GM21526 (cell line): ENCODE measurements at regions not wholly inside any gene's neighbourhood (a gene's known extent, or its start where the extent isn't known, plus 50 kb on each side); places are given as distances from the start of the nearest gene placed in this dataset.
"Not testable (repeated sequence)": the region's sequence is repeated elsewhere in the genome, so short reads cannot be mapped to it uniquely, and the experiment has no call there.

Source experiments
- ATAC-seq: cut with Tn5 transposase; IDR thresholded peaks from one replicate; pipeline ENCODE4 v1.9.1; 2021; ENCODE audit warnings: moderate library complexity; ENCODE audit not compliant: unreplicated experiment, low FRiP score

DNA sequence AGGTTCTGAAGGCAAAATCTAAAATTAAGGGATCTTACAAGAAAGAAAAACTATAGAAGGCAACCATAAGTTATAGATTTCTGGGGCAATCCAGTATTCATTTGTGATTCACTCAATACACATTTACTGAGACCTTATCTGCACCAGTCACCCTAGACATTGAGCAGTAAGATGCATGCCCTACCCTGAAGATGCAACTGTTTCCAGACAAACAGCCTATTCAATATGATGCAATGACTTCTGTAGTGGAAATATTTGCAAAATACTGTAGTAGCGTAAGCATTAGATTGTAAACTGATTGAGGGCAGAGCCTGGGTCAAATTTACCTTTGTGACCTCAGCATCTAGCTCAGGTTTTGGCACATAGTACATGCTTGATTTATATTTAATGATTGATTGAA is 256.2 kb upstream of the ACTBL2 start:
- ATAC-seq: no peak

DNA sequence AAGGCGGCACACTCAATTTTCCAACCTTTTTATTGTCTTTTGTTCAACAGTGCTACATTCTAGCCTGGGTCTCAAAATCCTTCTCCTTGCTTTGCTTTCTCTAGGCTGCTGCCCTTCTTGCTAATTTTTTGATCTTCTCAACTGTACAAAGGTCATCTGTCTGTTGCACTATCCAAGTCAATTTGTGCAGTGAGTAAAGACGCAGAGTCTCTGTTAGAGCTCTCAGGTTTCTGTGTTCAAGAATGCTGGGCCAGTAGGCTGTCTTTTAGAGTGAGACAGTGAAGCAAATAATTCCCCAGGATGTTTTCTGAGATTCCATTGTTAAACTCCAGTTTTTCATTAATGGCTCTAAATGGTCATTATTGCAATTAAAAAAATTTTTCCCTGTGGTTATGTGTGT is 255.7 kb upstream of the ACTBL2 start:
- ATAC-seq: no peak

DNA sequence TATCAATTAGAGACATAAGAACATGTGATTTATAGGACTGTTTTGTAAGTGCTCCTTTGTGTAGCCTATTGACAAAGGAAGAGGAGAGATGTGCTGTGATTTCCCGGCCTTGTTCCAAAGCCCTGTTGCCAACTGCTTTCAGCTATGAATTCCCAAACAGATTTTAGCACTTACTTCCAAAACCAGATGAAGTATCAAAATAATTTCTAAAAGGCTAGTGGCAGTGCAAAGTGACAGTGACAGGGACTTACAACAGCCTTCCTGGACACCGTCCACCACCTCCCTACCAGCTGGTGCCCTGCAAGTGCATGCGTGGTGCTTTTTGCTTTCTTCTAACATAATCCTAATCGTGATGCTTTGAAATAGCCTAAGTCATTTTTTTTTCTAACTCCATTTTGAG is 254.1 kb upstream of the ACTBL2 start:
- ATAC-seq: no peak

DNA sequence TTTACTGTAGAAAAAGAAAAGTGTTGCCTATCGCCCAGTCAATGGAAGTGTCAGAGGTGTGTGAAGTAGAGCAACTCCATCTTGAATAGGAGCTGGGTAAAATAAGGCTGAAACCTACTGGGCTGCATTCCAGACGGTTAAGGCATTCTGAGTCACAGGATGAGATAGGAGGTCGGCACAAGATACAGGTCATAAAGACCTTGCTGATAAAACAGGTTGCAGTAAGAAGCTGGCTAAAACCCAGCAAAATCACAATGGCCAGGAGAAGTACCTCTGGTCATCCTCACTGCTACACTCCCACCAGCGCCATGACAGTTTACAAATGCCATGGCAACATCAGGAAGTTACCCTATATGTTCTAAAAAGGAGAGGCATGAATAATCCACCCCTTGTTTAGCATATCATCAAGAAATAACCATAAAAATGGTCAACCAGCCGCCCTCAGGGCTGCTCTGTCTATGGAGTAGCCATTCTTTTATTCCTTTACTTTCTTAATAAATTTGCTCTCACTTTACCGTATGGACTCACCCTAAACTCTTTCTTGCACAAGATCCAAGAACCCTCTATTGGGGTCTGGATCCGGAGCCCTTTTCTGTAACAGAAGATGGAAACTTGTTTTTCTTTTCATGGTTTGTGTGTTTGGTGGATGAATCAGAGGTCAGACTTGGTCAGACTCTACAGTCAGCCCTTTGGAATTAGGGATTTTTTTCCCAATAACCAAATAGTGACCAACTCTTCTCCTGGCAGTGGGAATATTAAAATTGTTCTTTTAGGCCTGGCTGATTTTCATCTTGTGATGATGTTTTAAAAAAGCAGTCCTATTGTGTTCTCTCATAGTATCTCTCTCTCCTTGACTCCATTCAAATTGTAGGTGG is 252.9 kb upstream of the ACTBL2 start:
- not testable (repeated sequence) for ATAC-seq

DNA sequence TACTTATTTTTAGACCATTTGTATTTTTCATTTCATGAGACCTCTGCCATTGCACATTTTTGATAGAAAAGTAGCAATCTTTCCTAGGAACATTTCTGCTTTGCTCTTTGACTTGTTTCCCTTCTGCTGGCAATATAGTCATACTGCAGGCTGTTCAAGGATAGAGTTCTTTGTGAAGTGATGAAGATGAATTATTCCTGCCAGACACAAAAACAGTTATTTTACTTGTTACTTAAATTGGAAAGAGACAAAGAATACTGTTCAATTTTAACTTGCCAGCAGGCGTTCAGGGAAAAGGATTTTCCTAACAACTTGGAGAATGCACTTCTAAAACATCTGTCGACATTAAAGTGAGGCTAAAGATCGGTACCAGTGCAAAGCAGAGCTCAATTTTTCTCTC is 251.7 kb upstream of the ACTBL2 start:
- no peak for ATAC-seq

DNA sequence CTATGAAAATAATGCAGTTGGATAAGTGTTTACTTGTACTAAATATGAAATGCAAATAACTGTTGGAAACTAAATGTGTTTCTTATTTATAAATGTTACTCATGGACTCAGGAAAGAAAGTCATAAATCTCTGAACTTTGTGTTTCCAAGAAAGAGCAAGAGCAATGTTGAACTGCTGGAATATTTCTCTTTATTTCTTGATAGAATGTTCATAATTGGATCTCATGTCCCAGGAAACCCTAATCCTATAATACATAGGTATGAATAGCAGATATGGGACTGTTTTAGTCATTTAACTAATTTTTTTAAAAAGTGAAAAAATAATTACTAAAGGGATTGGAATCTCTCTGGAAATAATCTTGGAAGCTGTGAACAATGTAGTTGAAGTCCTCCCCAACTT is 245.0 kb upstream of the ACTBL2 start:
- ATAC-seq: no peak

DNA sequence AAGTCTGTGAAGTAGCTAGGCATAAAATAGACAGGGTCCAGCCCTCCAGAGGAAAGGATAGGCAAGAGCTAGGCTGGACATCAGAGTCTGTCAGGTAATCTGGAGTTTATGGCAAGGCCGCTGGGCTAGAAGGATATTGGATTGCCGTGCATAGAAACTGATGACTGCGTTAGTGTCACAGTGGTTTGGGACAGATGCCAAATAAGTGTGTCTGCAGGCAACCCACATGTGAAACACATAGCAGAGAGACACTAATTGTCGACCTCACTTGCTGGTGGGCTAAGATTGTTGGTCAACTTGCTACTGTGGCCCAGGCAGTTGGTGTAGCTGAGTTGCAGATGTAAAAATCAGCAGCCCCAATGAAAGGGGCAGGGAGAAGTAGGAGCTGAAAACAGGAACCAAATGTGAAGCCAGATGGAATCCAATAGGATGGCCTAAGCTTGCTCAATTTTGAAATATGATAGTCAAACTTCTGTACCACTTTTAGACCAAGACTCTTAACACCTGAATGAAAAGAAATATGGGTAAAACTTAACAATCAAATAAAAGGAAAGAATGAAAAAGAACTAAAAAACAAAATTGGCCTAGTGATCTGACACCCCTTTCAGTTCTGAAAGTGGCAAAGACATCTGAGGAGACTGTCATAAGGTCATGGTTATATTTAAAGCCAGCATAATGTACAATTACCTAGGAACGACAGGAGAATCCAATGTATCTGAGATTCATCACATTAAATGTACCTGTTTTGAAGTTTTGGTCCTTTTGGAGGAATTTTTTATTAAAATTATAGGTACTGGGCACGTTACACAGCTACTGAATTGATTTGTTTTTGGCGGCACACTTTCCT is 243.3 kb upstream of the ACTBL2 start:
- no peak for ATAC-seq

DNA sequence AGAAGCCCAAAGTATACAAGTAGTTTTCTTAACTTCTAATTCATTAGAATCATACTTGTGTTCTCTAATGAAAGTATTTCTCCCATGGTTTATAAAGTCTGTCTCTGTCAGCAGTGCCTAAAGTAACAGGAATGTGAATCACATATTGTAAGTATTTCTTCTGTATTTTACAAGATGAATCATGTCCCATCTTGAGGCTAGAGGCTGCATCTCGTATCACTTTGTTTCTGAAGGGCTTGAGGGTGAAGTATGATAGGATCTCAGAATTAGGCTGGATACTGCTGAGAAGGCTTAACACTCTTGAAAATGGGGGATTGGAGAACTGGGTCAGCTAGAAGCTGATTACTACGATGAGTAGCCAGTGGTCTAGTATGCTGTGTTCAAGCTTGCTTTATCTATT is 242.2 kb upstream of the ACTBL2 start:
- ATAC-seq: no peak

DNA sequence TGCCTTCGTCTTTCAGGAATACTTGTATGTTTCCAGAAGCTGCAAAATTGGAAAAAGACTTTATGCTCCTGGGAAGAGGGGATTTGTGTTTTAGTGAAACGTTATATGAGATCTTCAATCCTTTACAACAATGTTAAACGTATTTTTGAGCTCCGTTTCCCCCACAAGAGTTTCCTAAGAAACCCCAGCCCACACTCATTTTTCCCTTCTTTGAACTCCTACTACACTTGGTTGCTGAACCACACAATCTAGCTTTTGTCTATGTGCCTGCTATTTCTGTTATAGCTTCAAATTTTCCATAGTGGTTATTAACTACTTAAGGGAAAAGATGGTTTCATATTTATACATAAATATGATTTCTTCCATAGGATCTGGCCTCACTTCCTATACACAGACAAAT is 238.6 kb upstream of the ACTBL2 start:
- no peak for ATAC-seq

DNA sequence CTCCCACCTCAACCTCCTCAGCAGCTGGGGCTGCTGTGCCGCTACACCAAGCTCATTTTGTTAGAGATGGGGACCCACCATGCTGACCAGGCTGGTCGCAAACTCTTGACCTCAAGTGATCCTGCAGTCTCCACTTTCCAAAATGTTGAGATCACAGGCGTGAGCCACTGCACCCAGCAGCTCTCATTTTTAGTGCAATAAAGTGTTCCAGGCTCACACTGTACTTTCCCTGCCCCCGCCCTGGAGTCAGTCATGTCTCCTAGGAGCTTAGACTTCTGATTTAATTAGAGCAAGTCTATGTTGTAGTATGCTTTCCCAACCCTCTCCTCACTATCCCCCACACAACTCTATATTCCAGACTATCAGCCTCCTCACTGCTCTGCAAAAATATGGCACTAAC is 238.0 kb upstream of the ACTBL2 start:
- no peak for ATAC-seq

DNA sequence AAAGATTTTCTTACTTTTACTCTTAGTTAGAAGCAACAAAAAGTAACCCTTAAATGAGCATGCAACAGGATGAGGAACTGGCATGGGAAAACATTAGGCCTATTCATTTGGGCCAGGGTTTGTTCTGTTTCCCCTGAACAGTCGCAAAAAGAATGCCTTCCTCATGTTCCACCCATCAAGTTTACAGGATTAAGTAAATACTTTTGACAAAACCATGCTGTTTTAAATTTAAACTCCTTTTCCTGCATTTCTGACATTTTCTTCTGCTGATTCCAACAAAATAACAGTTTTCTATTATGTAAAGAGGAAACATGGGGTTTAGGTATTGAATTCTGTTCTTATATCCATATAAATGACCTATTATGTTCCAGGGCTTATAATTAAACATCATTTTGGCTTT is 236.6 kb upstream of the ACTBL2 start:
- no peak for ATAC-seq

DNA sequence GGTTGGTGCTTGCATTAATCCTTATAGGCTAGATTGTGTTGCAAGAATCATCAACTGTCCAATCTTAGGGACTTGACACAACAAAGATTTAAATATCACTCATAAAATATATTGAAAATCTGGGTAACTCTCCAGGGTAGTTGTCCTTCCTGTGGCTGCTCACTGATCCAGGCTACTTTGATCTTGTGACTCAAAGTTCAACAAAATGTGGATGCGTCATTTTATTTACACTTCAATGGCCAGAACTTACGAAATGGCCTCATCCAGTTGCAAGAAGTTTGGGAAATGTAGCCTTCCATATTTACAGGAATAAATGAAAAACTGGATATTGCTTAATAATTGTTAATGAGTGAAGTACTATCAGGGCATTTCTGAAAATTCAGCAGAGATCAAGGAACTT is 235.5 kb upstream of the ACTBL2 start:
- ATAC-seq: no peak

DNA sequence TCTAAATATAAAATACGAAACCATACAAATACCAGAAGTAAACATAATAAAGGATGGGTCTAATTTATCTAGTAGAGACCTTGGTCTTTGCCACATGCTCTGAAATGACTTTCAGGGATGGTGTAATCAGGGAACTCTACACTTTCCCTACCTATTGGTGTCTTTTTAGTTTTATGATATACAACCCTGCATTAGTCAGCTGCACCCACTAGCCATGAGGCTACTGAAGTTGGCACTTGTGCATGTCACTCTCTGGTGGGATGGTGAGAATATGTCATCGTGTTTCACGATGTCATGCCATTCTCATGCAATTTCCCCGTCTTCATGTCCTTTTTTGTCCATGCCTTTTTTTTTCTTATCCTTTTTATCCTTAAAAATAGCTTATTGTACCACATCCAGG is 234.9 kb upstream of the ACTBL2 start:
- ATAC-seq: no peak

DNA sequence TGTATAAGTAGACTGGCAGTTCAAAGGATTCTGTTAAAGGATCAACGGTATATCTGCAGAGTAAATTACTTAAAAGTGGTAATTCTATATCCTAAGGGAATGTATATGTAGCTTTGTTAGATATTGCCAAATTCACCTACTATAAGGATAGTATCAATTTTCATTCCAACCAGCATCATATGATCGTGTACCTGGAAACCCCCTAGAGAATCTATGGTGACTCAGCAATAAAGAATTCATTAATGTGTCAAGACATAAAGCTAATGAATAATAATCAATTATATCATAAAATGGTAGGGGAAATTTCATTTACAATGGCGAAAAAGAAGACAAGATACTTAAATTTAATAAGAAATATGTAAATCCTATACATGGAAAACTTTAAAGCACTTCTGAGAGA is 234.1 kb upstream of the ACTBL2 start:
- ATAC-seq: no peak

DNA sequence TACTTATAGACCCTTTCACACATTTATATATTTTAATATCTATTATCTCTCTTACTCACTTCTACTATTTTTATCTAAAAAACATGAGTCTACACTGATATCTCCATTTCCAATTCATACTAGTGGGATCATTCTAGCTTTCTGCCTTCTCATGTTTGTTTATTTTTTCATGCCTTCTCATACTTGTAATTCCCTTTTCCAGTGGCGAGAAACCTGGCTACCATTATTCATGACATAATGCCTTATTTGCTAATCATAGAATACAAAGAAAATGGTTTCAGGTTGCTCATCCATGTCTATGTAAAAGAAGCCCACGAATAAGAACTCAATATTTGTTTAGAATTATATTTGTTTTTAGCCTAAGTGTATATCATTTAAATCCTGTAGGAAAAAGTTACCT is 232.7 kb upstream of the ACTBL2 start:
- ATAC-seq: no peak

DNA sequence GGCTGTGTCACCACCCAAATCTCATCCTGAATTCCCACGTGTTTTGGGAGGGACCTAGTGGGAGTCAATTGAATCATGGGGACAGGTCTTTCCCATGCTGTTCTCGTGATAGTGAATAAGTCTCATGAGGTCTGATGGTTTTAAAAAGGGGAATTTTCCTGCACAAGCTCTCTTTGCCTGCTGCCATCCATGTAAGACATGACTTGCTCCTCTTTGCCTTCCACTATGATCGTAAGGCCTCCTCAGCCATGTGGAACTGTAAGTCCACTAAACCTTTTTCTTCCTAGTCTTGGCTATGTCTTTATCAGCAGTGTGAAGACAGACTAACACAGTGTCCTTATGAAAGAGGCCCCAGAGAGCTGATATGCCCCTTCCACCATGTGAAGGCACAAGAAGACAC is 230.9 kb upstream of the ACTBL2 start:
- ATAC-seq: not testable (repeated sequence)

DNA sequence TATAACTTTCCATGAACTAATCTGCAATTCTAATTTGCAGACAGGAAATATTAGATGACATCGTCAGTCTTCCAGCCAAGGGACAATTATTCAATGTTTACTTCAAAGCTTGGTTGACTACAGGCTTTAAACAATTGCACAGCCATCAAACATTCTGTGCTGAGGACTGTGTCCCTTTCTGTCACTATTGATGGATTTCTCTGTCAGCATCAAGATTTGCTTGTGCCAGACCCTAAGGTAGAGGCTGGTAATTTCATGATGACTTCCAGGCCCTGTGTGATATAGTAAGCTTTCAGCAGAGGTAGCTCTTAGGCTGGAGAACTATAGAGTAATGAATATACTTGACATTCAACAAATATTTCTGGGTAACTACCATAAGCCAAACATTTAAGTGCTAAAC is 229.3 kb upstream of the ACTBL2 start:
- no peak for ATAC-seq

DNA sequence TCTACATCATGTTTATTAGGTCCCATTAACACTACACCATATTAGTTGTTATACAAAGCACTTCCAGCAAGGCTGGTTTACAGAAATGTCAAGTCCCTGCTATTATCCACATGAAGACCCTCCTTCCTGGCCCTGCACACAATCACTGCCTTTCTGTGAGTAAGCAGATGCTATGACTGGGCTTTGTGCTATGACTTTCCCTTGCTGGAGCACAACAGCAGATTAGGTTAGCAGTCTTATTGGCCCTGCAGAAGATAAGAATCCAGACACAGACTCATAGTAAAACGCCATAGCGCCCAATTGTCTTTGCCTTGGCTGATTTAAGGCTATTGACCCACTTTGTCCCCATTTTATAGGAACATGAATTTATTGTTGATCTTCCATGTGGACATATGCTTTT is 228.9 kb upstream of the ACTBL2 start:
- no peak for ATAC-seq

DNA sequence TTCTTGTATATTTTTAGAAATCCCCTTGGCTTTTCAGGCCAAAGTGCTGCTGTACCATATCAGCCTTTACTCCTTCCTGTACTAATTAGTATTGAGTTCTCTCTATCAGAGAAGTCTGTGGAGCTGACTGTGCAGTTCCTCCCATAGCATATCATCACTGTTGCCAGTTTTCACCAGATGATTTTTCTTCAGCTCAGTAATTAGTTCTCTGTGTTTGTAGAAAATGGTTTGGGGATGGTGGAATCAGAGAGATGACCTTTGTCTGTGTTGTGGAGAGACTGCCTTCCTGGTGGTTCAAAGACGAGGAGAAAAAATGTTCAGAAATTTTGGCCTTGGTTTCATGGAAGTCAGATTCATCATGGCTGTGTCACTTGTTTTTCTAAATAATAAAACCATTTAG is 227.5 kb upstream of the ACTBL2 start:
- ATAC-seq: no peak

DNA sequence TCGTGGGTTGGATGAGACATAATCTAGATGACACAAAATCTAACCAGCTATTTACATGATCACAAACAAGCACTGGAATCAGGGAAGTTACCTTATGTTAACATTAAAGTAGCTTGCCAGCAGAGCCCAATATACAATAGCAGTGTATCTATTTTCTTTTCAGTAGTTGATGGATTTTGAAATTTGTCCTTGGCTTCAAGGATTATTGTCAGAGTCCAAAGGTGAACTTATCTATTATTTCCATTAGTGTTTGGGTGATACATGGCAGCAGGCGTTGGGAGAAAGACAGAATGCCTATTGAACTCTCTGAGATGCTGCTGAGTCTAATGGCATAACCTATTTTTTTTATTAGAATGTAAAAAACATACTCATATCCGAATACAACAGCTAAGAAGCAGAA is 223.2 kb upstream of the ACTBL2 start:
- ATAC-seq: no peak

DNA sequence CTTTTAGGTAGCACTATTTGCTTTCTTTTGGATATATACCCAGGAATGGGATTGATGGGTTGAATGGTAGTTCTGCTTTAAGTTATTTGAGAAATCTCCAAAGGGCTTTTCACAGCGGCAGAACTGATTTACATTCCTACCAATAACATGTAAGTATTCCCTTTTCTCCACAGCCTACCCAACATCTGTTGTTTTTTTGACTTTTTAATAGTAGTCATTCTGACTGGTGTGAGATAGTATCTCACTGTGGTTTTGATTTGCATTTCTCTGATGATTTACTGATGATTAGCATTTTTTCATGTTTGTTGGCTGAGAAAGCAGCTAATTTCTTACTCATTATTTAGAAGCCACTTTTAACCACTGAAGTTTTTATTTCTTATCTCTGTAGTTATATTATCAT is 221.1 kb upstream of the ACTBL2 start:
- no peak for ATAC-seq

DNA sequence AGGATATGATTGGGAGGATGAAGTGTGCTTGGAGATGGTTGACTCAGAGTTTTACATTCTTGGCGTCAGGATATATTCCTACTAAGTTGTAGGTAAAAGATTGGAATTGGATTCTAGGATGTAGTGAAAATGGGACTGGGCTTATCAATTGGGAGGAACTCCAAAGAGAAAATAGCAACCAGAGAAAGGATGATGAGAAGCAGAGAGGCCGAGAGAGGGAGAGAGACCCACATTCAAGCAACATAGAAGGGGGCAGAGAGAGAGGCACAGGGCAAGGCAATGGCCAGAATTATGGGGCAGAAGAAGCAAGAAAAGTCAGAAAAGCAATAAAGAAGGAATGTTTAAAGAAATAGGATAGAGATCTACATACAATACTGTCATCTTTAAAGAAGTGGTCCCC is 217.9 kb upstream of the ACTBL2 start:
- no peak for ATAC-seq
